RKO (cell line): ENCODE measurements at regions not wholly inside any gene's neighbourhood (a gene's known extent, or its start where the extent isn't known, plus 50 kb on each side); places are given as distances from the start of the nearest gene placed in this dataset.
"Not testable (repeated sequence)": the region's sequence is repeated elsewhere in the genome, so short reads cannot be mapped to it uniquely, and the experiment has no call there.

Source experiments
- DNase-seq: peaks from one replicate; pipeline ENCODE4 v3.0.0-alpha.2; 2016; ENCODE audit warnings: low spot score

GRCh38 chrX:114450911-114451310, 133.0 kb upstream of the HTR2C start:
- no peak for DNase-seq

DNA sequence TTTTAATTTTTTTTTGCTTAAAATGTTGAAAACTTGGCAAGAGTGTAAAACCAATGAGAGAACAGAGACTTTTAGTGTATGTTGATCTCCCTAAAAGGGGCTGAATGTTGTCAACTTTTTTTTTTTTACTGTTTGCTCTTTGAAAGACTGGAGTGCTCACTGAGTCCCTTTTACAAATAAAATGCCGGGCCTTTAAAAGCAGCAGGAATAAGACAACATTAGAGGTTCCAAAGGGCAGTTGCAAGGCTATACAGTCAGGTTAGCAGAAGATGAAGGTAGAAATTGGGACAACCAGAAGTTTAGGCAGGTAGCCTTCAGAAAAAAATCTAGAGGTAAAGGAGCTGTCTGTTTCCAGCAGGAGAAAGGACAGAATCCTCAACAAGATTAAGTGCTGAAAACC, 132.5 kb upstream of the HTR2C start:
- DNase-seq, result no peak

- no peak for DNase-seq
Observed at GRCh38 chrX:114462266-114462665, 121.6 kb upstream of the HTR2C start.

DNA sequence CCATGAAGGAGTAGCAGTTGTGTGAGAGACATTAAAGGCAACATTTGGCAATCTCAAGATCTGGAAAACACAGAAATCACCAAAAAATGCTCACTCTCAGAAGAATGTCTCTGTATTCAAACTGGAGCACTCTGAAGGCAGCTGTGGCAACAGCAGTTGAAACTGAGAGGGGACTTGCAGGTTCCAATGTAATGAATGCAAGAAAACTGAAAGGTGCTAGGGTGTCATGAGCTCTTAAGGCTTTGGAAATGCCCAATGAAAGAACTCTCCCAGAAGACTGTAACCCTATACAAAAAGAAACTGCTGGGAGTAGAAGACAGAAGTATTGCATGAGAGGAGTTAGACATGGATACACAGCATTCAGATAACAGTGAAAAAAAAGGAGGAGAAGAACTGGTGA, 118.2 kb upstream of the HTR2C start:
- no peak for DNase-seq

GRCh38 chrX:114472008-114472407, 111.9 kb upstream of the HTR2C start:
- not testable (repeated sequence) for DNase-seq

GRCh38 chrX:114472788-114473187, 111.1 kb upstream of the HTR2C start:
- no peak for DNase-seq

GRCh38 chrX:114500622-114501021, 83.3 kb upstream of the HTR2C start:
- DNase-seq, result no peak

GRCh38 chrX:114508756-114509155, 75.1 kb upstream of the HTR2C start:
- peak; percentile 18 for DNase-seq

DNA sequence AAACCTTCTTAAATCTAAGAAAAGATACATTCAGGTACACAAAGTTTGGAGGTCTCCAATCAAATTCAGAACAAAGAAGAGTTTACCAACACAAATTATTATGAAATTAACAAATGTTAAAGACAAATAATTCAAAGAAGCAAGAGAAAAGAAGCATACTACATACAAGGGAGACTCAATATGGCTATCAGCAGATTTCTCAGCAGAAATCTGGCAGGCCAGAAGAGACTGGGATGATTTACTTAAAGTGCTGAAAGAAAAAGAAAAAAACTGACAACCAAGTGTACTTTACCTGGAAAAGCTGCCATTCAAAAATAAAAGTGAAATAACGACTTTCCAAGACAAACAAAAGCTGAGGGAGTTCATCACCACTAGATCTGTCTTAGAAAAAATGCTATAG, 64.4 kb upstream of the HTR2C start:
- DNase-seq, result no peak

DNA sequence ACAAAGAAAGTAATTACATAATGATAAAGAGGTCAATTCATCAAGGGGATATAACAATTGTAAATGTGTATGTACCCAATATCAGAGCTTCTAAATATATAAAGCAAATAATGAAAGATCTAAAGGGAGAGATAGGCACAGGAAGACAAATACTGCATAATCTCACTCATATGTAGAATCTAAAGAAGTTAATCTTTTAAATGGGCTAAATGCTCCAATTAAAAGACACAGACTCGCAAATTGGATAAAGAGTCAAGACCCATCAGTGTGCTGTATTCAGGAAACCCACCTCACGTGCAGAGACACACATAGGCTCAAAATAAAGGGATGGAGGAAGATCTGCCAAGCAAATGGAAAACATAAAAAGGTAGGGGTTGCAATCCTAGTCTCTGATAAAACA, 63.2 kb upstream of the HTR2C start:
- DNase-seq, result not testable (repeated sequence)

GRCh38 chrX:114532111-114532805, 51.6 kb upstream of the HTR2C start:
- DNase-seq, result no peak
